Testis (tissue), 2 donors: ENCODE measurements at regions not wholly inside any gene's neighbourhood (a gene's known extent, or its start where the extent isn't known, plus 50 kb on each side); places are given as distances from the start of the nearest gene placed in this dataset.

Experiments used
- CTCF ChIP-seq, 3 experiments: fragments of 450-650 bp in 2 of 3; fragments of 200-600 bp in 1 of 3; sonication (generic) in 1 of 3; IDR thresholded peaks; one replicate each; pipeline ENCODE4 v1.5.1; 2016 to 2019; ENCODE audit warnings: antibody characterized with exemption in 3 of 3, mild to moderate bottlenecking in 2 of 3, moderate library complexity in 1 of 3
- POLR2A ChIP-seq: fragments of 450-650 bp; IDR thresholded peaks from one replicate; pipeline ENCODE4 v1.6.1; 2017; ENCODE audit warnings: antibody characterized with exemption, mild to moderate bottlenecking, moderate library complexity

- no peak for TF ChIP-seq CTCF (IDR thresholded peaks at IDR 0.05)
- no peak for TF ChIP-seq POLR2A
Measured at GRCh38 chr1:60709426-60709825, 372.9 kb upstream of the NFIA start.
